H9 (cell line): ENCODE measurements at regions not wholly inside any gene's neighbourhood (a gene's known extent, or its start where the extent isn't known, plus 50 kb on each side); places are given as distances from the start of the nearest gene placed in this dataset.

Experiments used
- DNase-seq: peaks from one replicate; pipeline ENCODE4 v3.0.0-alpha.2; 2017
- H2AFZ ChIP-seq: one replicate; pipeline ENCODE4 v1.6.1; 2013; ENCODE audit warnings: mild to moderate bottlenecking, low read length, control low read depth, moderate library complexity
- H2AK5ac ChIP-seq: 2 replicates; pipeline ENCODE4 v1.6.1; 2013; ENCODE audit warnings: low read length, control low read depth, mixed read lengths; ENCODE audit not compliant: insufficient read length
- H2BK120ac ChIP-seq: one replicate; pipeline ENCODE4 v1.6.1; 2013; ENCODE audit warnings: low read depth, mild to moderate bottlenecking, low read length, control low read depth, inconsistent platforms; ENCODE audit not compliant: poor library complexity, severe bottlenecking
- H2BK12ac ChIP-seq: 2 replicates; pipeline ENCODE4 v1.6.1; 2013; ENCODE audit warnings: low read length, control low read depth, mixed read lengths, low read depth; ENCODE audit not compliant: insufficient read length
- H2BK15ac ChIP-seq: 2 replicates; pipeline ENCODE4 v1.6.1; 2013; ENCODE audit warnings: low read depth, low read length, control low read depth
- H2BK20ac ChIP-seq: one replicate; pipeline ENCODE4 v1.6.1; 2013; ENCODE audit warnings: low read depth, mild to moderate bottlenecking, low read length, control low read depth, inconsistent platforms; ENCODE audit not compliant: poor library complexity, severe bottlenecking
- H2BK5ac ChIP-seq: 2 replicates; pipeline ENCODE4 v1.6.1; 2013; ENCODE audit warnings: low read length, control low read depth, mixed read lengths; ENCODE audit not compliant: insufficient read length
- H3K14ac ChIP-seq: 2 replicates; pipeline ENCODE4 v1.6.1; 2013; ENCODE audit warnings: low read length, control low read depth; ENCODE audit not compliant: insufficient read depth
- H3K18ac ChIP-seq: 2 replicates; pipeline ENCODE4 v1.6.1; 2013; ENCODE audit warnings: low read depth, mild to moderate bottlenecking, mixed read lengths, low read length, control low read depth; ENCODE audit not compliant: insufficient read length
- H3K23ac ChIP-seq: 2 replicates; pipeline ENCODE4 v1.6.1; 2013; ENCODE audit warnings: low read length, control low read depth, mixed read lengths, low read depth; ENCODE audit not compliant: insufficient read length
- H3K23me2 ChIP-seq: 2 replicates; pipeline ENCODE4 v1.6.1; 2013; ENCODE audit warnings: low read depth, mild to moderate bottlenecking, mixed read lengths, low read length, control low read depth; ENCODE audit not compliant: insufficient read length, poor library complexity, severe bottlenecking
- H3K27ac ChIP-seq: 2 replicates; pipeline ENCODE4 v1.5.1; 2013; ENCODE audit warnings: low read length, control low read depth, mixed read lengths, low read depth; ENCODE audit not compliant: insufficient read length
- H3K27me3 ChIP-seq: 2 replicates; pipeline ENCODE4 v1.6.1; 2013; ENCODE audit warnings: low read length, control low read depth, inconsistent platforms; ENCODE audit not compliant: insufficient read depth
- H3K4ac ChIP-seq: 2 replicates; pipeline ENCODE4 v1.6.1; 2013; ENCODE audit warnings: low read depth, mild to moderate bottlenecking, control low read depth, inconsistent platforms, low read length, moderate library complexity
- H3K4me1 ChIP-seq: 2 replicates; pipeline ENCODE4 v1.6.1; 2013; ENCODE audit warnings: low read length, control low read depth, inconsistent platforms; ENCODE audit not compliant: insufficient read depth
- H3K4me2 ChIP-seq: 2 replicates; pipeline ENCODE4 v1.6.1; 2013; ENCODE audit warnings: low read length, control low read depth, mixed read lengths; ENCODE audit not compliant: insufficient read length, insufficient read depth
- H3K56ac ChIP-seq: 2 replicates; pipeline ENCODE4 v1.6.1; 2013; ENCODE audit warnings: low read depth, mild to moderate bottlenecking, mixed read lengths, low read length, control low read depth; ENCODE audit not compliant: insufficient read length
- H3K79me1 ChIP-seq: 2 replicates; pipeline ENCODE4 v1.6.1; 2013; ENCODE audit warnings: low read depth, mild to moderate bottlenecking, moderate library complexity, low read length, control low read depth, inconsistent platforms; ENCODE audit not compliant: insufficient read depth, poor library complexity, severe bottlenecking
- H3K79me2 ChIP-seq: 2 replicates; pipeline ENCODE4 v1.6.1; 2013; ENCODE audit warnings: low read length, control low read depth, inconsistent platforms; ENCODE audit not compliant: insufficient read depth
- H3K9ac ChIP-seq: 2 replicates; pipeline ENCODE4 v1.6.1; 2013; ENCODE audit warnings: low read length, control low read depth, mixed read lengths; ENCODE audit not compliant: insufficient read length; ENCODE audit errors: extremely low read depth
- H3K9me3 ChIP-seq: one replicate; pipeline ENCODE4 v1.6.1; 2013; ENCODE audit warnings: low read depth, low read length, inconsistent platforms; ENCODE audit not compliant: control insufficient read depth
- H3T11ph ChIP-seq: one replicate; pipeline ENCODE4 v1.6.1; 2013; ENCODE audit warnings: mild to moderate bottlenecking, low read length, control low read depth, inconsistent platforms
- H4K20me1 ChIP-seq: one replicate; pipeline ENCODE4 v1.6.1; 2013; ENCODE audit not compliant: control insufficient read depth, insufficient read length, insufficient read depth
- H4K5ac ChIP-seq: 2 replicates; pipeline ENCODE4 v1.6.1; 2013; ENCODE audit warnings: low read depth, mild to moderate bottlenecking, mixed read lengths, low read length, control low read depth; ENCODE audit not compliant: insufficient read length
- H4K8ac ChIP-seq: replicated peaks from 2 replicates; pipeline ENCODE4 v1.6.1; 2013; ENCODE audit warnings: low read length, control low read depth, mixed read lengths, low read depth; ENCODE audit not compliant: insufficient read length
- H4K91ac ChIP-seq: 2 replicates; pipeline ENCODE4 v1.6.1; 2013; ENCODE audit warnings: low read depth, mild to moderate bottlenecking, moderate library complexity, mixed read lengths, low read length, control low read depth; ENCODE audit not compliant: insufficient read length
- H3K27ac Mint-ChIP-seq, 3 experiments: 2 replicates in 2 of 3; 3 replicates in 1 of 3; pipeline ENCODE4 v1.8.0; 2020 to 2021; ENCODE audit warnings: mixed read lengths in 3 of 3, mild to moderate bottlenecking in 1 of 3, moderate library complexity in 1 of 3
- H3K27me3 Mint-ChIP-seq: 2 replicates; pipeline ENCODE4 v1.8.0; 2021; ENCODE audit warnings: low read depth, mild to moderate bottlenecking, moderate library complexity, mixed read lengths
- H3K36me3 Mint-ChIP-seq, 3 experiments: 2 replicates in 2 of 3; 3 replicates in 1 of 3; pipeline ENCODE4 v1.8.0; 2020 to 2021; ENCODE audit warnings: low read depth in 3 of 3, mixed read lengths in 3 of 3; ENCODE audit not compliant: insufficient read depth in 1 of 3
- H3K4me1 Mint-ChIP-seq, 2 experiments: 2 replicates each; pipeline ENCODE4 v1.8.0; 2020; ENCODE audit warnings: mixed read lengths in 2 of 2
- H3K4me3 Mint-ChIP-seq, 2 experiments: 2 replicates in 1 of 2; 3 replicates in 1 of 2; pipeline ENCODE4 v1.8.0; 2020 to 2021; ENCODE audit warnings: mild to moderate bottlenecking in 2 of 2, mixed read lengths in 2 of 2, moderate library complexity in 1 of 2
- H3K9me3 Mint-ChIP-seq, 2 experiments: 2 replicates in 1 of 2; 3 replicates in 1 of 2; pipeline ENCODE4 v1.8.0; 2020; ENCODE audit warnings: mild to moderate bottlenecking in 2 of 2, mixed read lengths in 2 of 2, moderate library complexity in 1 of 2
- CTCF ChIP-seq: fragments of 200-600 bp; sonication (generic); conservative IDR thresholded peaks from 3 replicates; pipeline ENCODE4 v1.8.0; 2021; ENCODE audit warnings: antibody characterized with exemption, mild to moderate bottlenecking
- WGBS: extraction: QIAGEN DNeasy Blood & Tissue Kit; methylation state at CpG from one replicate; pipeline ENCODE4 v1.1.7; 2013; ENCODE audit warnings: missing lambda C conversion rate, low lambda C conversion rate, mixed read lengths; ENCODE audit not compliant: insufficient read length; ENCODE audit errors: extremely low coverage; 5-methylcytosine and 5-hydroxymethylcytosine counted together

GRCh38 chr14:26974965-26975364 lies 377.1 kb upstream of the NOVA1 start:
- no peak overlapping the region for H4K5ac ChIP-seq
- H3K36me3 Mint-ChIP-seq = peaks cover 0 to 2% (median 0%) of the 10 kb centered on the region in 3 experiments; a peak in 1 of 7 replicates

More at GRCh38 chr14:26974965-26975364, 377.1 kb upstream of the NOVA1 start:
- Histone ChIP-seq H3K4me1 (no peaks in the 10 kb centered on the region), H3K27me3 (no peaks in the 10 kb centered on the region), H4K20me1 (no peaks in the 10 kb centered on the region), H3K14ac (no peak overlapping the region), H3K27ac (no peak overlapping the region), H3K79me1 (no peaks in the 10 kb centered on the region), H2BK120ac (no peak overlapping the region), H3K23me2 (no peaks in the 10 kb centered on the region), H2AFZ (no peak overlapping the region), H2AK5ac (no peak overlapping the region), H3K4me2 (no peak overlapping the region), H3K18ac (no peak overlapping the region), H3K23ac (no peak overlapping the region), H3K79me2 (no peaks in the 10 kb centered on the region), H2BK5ac (no peak overlapping the region), H4K91ac (no peak overlapping the region), H3K4ac (no peak overlapping the region), H2BK12ac (no peak overlapping the region), H2BK15ac (no peak overlapping the region), H3K9me3 (no peaks in the 10 kb centered on the region), H3K56ac (no peak overlapping the region), H4K8ac (no peak overlapping the region), H3K9ac (no peak overlapping the region), H3T11ph (no peak overlapping the region), H2BK20ac (no peak overlapping the region)
- Mint-ChIP-seq H3K9me3 (no peaks in the 10 kb centered on the region), H3K27me3 (no peaks in the 10 kb centered on the region), H3K4me3 (no peak overlapping the region), H3K27ac (no peak overlapping the region), H3K4me1 (no peaks in the 10 kb centered on the region)
- DNase-seq = no peak
- no peak for TF ChIP-seq CTCF
- no CpG with 5 or more reads among the region's 1 CpG for WGBS
